Psoas muscle (tissue), 7 donors: ENCODE measurements at regions not wholly inside any gene's neighbourhood (a gene's known extent, or its start where the extent isn't known, plus 50 kb on each side); places are given as distances from the start of the nearest gene placed in this dataset.

Experiments used
- ATAC-seq, 4 donors: fragments of 200-7000 bp; cut with Tn5 transposase; one replicate each; pipeline ENCODE4 v1.9.1; 2020; ENCODE audit warnings: moderate library complexity in 3 of 4, mild to moderate bottlenecking in 2 of 4
- DNase-seq, 2 donors: peaks; one replicate each; pipeline ENCODE4 v3.0.0-alpha.2; 2020
- H3K27ac ChIP-seq: fragments of 200-600 bp; one replicate; pipeline ENCODE4 v1.8.0; 2022
- H3K27me3 ChIP-seq, 3 donors: fragments of 200-600 bp in 1 of 3; one replicate each; pipeline versions ENCODE4 v1.6.1 to v1.8.0; 2013 to 2022; ENCODE audit warnings: low read length in 2 of 3, mild to moderate bottlenecking in 2 of 3, moderate library complexity in 1 of 3; ENCODE audit not compliant: insufficient read depth in 3 of 3
- H3K36me3 ChIP-seq, 2 donors: fragments of 200-600 bp in 1 of 2; one replicate each; pipeline versions ENCODE4 v1.6.1 to v1.8.0; 2013 to 2022; ENCODE audit warnings: low read depth in 1 of 2, mild to moderate bottlenecking in 1 of 2, moderate library complexity in 1 of 2; ENCODE audit not compliant: insufficient read depth in 1 of 2
- H3K4me1 ChIP-seq: fragments of 200-600 bp; one replicate; pipeline ENCODE4 v1.8.0; 2022
- H3K4me3 ChIP-seq: fragments of 200-600 bp; one replicate; pipeline ENCODE4 v1.8.0; 2022; ENCODE audit warnings: mild to moderate bottlenecking
- H3K9me3 ChIP-seq: fragments of 200-600 bp; one replicate; pipeline ENCODE4 v1.8.0; 2022
- WGBS, 3 donors: extraction: QIAGEN DNeasy Blood & Tissue Kit; methylation state at CpG; one replicate each; pipeline versions ENCODE4 v1.1.6 to v1.1.7; 2013; 5-methylcytosine and 5-hydroxymethylcytosine counted together
- intact Hi-C, 2 donors: fragments of 100-400 bp; cut with DNase I; formaldehyde crosslinking; loops; one replicate each; pipeline versions ENCODE4 v1.11.0 to v1.14.2; 2022
- TF ChIP-seq, protein P1 (sequence below): fragments of 200-600 bp; IDR thresholded peaks from one replicate; pipeline ENCODE4 v1.8.0; 2022; ENCODE audit warnings: antibody characterized with exemption
- donor health status: healthy with polysubstance abuse.
- donor health status: DM: no; HTN: no; CAD: no; lungs with moderate emphysema.
- donor health status: Bipolar disorder and iron deficiency.
- donor health status: healthy.
- donor health status: DM: yes; HTN: yes; CAD: no.
- donor health status: DM: no; HTN: no; CAD: no.
- donor health status: DM: yes; HTN: yes; CAD: no.

DNA sequence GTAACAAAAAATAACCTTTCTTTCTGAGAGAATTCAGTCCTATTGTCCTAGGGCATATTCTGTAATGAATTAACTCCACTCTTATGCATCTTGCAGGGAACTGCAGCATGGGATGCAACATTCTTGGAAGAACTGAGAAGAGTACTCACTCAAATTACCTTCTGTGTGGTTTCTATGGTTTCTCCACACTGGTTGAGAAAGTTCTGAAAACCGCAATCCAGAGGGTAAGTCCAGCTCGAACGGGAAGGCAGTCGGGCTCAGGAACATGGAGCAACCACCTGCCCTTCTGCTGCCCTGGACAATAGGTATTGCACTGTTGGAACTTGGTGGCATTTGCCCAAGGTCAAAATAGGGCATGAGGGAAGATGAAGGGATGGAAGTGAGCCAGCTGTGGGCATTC is 59.6 kb upstream of the CDK13 start:
- no peaks in the 10 kb centered on the region for H3K4me1 ChIP-seq
- TF ChIP-seq, protein P1, sequence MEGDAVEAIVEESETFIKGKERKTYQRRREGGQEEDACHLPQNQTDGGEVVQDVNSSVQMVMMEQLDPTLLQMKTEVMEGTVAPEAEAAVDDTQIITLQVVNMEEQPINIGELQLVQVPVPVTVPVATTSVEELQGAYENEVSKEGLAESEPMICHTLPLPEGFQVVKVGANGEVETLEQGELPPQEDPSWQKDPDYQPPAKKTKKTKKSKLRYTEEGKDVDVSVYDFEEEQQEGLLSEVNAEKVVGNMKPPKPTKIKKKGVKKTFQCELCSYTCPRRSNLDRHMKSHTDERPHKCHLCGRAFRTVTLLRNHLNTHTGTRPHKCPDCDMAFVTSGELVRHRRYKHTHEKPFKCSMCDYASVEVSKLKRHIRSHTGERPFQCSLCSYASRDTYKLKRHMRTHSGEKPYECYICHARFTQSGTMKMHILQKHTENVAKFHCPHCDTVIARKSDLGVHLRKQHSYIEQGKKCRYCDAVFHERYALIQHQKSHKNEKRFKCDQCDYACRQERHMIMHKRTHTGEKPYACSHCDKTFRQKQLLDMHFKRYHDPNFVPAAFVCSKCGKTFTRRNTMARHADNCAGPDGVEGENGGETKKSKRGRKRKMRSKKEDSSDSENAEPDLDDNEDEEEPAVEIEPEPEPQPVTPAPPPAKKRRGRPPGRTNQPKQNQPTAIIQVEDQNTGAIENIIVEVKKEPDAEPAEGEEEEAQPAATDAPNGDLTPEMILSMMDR = no peak
- DNase-seq (no peak), ATAC-seq (no peak)
- H3K36me3 ChIP-seq = no peaks in the 10 kb centered on the region
- intact Hi-C loops = no loop called here
- no peak overlapping the region for H3K27ac ChIP-seq
- WGBS, 3 donors = 76 to 82% (median 79%) methylated on average over 4 of the region's 4 CpGs
- H3K27me3 ChIP-seq = no peaks in the 10 kb centered on the region
- no peaks in the 10 kb centered on the region for H3K9me3 ChIP-seq
- no peak overlapping the region for H3K4me3 ChIP-seq

DNA sequence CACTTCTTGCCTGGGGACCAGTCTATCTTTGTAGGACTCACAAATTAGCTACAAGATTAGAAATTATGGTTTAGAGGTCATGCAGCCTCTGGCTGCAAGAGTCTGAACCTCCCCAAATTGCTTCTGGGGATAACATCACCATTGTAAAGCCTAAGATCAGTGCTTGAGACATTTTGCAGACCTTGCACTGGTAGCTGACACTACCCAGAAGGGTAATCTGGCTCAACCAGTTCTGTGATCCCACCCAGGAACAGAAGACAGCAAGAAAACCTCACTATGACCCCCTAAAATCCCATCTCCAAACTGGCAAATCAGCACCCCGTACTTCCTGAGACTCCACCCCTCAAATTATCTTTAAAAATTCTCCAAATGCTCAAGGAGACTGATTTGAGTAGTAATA is 58.2 kb upstream of the CDK13 start:
- DNase-seq (no peak), ATAC-seq (no peak)
- H3K27me3 ChIP-seq = no peaks in the 10 kb centered on the region
- H3K36me3 ChIP-seq = no peaks in the 10 kb centered on the region
- intact Hi-C loops = no loop called here
- TF ChIP-seq, protein P1 = no peak
- no peaks in the 10 kb centered on the region for H3K4me1 ChIP-seq
- H3K9me3 ChIP-seq = no peaks in the 10 kb centered on the region
- H3K4me3 ChIP-seq = no peak overlapping the region
- no peak overlapping the region for H3K27ac ChIP-seq
- 52 to 64% (median 55%) methylated on average over 1 of the region's 1 CpG for WGBS, 3 donors

DNA sequence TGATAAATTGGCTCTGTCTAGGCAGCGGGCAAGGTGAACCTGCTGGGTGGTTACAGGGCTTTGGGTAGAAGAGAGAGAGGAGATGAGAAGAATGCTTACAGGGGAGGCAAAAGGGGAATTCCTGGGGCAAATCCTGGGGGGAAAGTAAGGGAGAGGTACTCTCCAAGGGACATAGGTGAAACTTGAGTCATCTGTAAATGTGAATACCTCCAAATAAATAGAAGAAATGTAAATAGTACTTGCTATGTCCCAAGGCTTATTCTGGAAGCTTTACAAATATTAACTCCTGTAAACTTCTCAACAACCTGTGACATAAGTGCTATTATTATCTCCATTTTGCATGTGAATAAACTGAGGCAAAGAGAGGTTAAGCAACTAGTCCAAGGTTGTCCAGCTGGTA is 57.7 kb upstream of the CDK13 start:
- ATAC-seq = no peak

DNA sequence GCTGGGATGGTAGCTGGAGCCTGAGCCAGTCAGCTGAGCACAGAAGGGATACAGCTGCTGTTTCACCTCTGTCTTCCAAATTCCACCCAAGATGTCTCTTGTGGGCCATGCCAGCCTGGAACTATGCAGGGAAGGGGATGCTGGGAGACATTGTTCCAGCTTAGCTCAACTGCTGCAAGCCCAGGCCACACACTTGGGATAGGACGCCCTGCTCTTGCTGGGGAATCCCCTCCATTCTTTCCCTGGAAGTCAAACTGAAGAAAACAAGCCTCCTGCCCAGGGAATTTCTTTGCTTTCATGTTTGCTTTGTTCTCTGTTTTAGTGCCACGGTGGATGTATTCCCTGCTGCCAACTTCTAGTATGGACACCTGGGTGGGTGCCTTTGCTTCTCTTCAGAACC is 55.2 kb upstream of the CDK13 start:
- H3K9me3 ChIP-seq = no peaks in the 10 kb centered on the region
- ATAC-seq (no peak), DNase-seq (no peak)
- no peaks in the 10 kb centered on the region for H3K27me3 ChIP-seq
- WGBS, 3 donors = 32 to 42% (median 33%) methylated on average over 2 of the region's 2 CpGs
- H3K36me3 ChIP-seq = no peaks in the 10 kb centered on the region
- intact Hi-C loops = loop anchor here (5.0 kb wide), 2 partner anchors 52 to 237 kb away; partner anchors contain the start of gene MPLKIP (in 1 of the 2)
- peaks cover 5% of the 10 kb centered on the region for H3K4me1 ChIP-seq
- H3K27ac ChIP-seq = no peak overlapping the region
- TF ChIP-seq, protein P1 = no peak
- H3K4me3 ChIP-seq = no peak overlapping the region

More for the DNA sequence above, 57.7 kb upstream of the CDK13 start:
- H3K9me3 ChIP-seq = no peaks in the 10 kb centered on the region
- no peak for DNase-seq
- H3K4me3 ChIP-seq = no peak overlapping the region
- H3K27ac ChIP-seq = no peak overlapping the region
- H3K4me1 ChIP-seq = no peaks in the 10 kb centered on the region
- H3K36me3 ChIP-seq = no peaks in the 10 kb centered on the region
- intact Hi-C loops = no loop called here
- TF ChIP-seq, protein P1 = no peak
- H3K27me3 ChIP-seq = no peaks in the 10 kb centered on the region
- WGBS, 3 donors = 81 to 90% (median 87%) methylated on average over 1 of the region's 1 CpG

DNA sequence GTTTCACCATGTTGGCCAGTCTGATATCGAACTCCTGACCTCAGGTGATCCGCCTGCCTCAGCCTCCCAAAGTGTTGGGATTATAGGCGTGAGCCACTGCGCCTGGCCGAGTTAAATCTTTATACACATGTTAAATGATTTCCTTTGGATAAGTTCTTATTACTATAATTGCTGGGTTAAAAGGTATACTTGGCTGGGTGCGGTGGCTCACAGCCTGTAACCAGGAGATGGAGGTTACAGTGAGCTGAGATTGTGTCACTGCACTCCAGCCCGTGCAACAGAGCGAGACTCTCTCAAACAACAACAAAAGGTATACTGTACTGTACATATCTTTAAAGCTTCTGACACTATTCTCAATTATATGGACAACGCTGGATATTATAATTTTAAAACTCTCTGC is 53.2 kb upstream of the CDK13 start:
- Histone ChIP-seq H3K27me3 (no peaks in the 10 kb centered on the region), H3K9me3 (no peaks in the 10 kb centered on the region), H3K27ac (no peak overlapping the region), H3K36me3 (no peaks in the 10 kb centered on the region), H3K4me1 (peaks cover 5% of the 10 kb centered on the region), H3K4me3 (peak overlapping the region; percentile 48)
- ATAC-seq = peak in 1 of 4 donors; percentile 28
- DNase-seq = no peak
- 77 to 85% (median 78%) methylated on average over 9 of the region's 9 CpGs for WGBS, 3 donors
- TF ChIP-seq, protein P1 = no peak
- intact Hi-C loops = loop anchor here (1.0 to 5.0 kb wide), 5 partner anchors 50 to 235 kb away; partner anchors contain the start of gene MPLKIP (in 1 of the 2)
